Ovary (tissue), 7 donors: ENCODE measurements at regions not wholly inside any gene's neighbourhood (a gene's known extent, or its start where the extent isn't known, plus 50 kb on each side); places are given as distances from the start of the nearest gene placed in this dataset.

ENCODE experiments used
- DNase-seq, 5 donors: peaks; one replicate each; pipeline ENCODE4 v3.0.0-alpha.2; 2019 to 2020
- H3K27ac ChIP-seq, 2 donors: fragments of 200-600 bp; one replicate each; pipeline versions ENCODE4 v1.5.1 to v1.8.0; 2019 to 2022
- H3K27me3 ChIP-seq: fragments of 200-600 bp; one replicate; pipeline ENCODE4 v1.8.0; 2022
- H3K36me3 ChIP-seq: fragments of 200-600 bp; sonication (generic); one replicate; pipeline ENCODE4 v1.5.1; 2019
- H3K4me1 ChIP-seq: one replicate; pipeline ENCODE4 v1.8.1; 2013; ENCODE audit warnings: mild to moderate bottlenecking, moderate library complexity; ENCODE audit not compliant: insufficient read depth
- H3K4me3 ChIP-seq: fragments of 200-600 bp; sonication (generic); one replicate; pipeline ENCODE4 v1.5.1; 2017
- H3K9me3 ChIP-seq, 2 donors: fragments of 200-600 bp in 1 of 2; sonication (generic) in 1 of 2; one replicate each; pipeline versions ENCODE4 v1.5.1 to v1.8.1; 2013 to 2019; ENCODE audit warnings: mild to moderate bottlenecking in 1 of 2, moderate library complexity in 1 of 2
- EP300 ChIP-seq: sonication (generic); formaldehyde crosslinking; IDR thresholded peaks from one replicate; pipeline ENCODE4 v1.6.1; 2017; ENCODE audit warnings: antibody characterized with exemption
- POLR2A ChIP-seq: fragments of 450-650 bp; IDR thresholded peaks from one replicate; pipeline ENCODE4 v1.6.1; 2017; ENCODE audit warnings: antibody characterized with exemption, mild to moderate bottlenecking, moderate library complexity
- WGBS, 3 donors: extraction: QIAGEN DNeasy Blood & Tissue Kit in 1 of 3; methylation state at CpG; one replicate each; pipeline versions ENCODE4 v1.1.5 to v1.1.7; 2013 to 2017; 5-methylcytosine and 5-hydroxymethylcytosine counted together
- intact Hi-C, 4 donors: fragments of 100-400 bp; cut with DNase I; formaldehyde crosslinking; loops; one replicate each; pipeline versions ENCODE4 v1.11.0 to v1.15.1; 2022 to 2023
- TF ChIP-seq, protein P1 (sequence below), 3 donors: fragments of 450-650 bp in 2 of 3; fragments of 200-600 bp in 1 of 3; IDR thresholded peaks; one replicate each; pipeline versions ENCODE4 v1.5.1 to v1.8.0; 2016 to 2022; ENCODE audit warnings: antibody characterized with exemption in 3 of 3, mild to moderate bottlenecking in 1 of 3
- donor health status: DM: no; HTN: no; CAD: no; lungs with moderate emphysema.
- donor health status: DM: no; HTN: no; CAD: no.
- donor health status: Bipolar disorder and iron deficiency.
- donor health status: DM: no; HTN: no; CAD: no.
- donor health status: DM: yes; HTN: yes; CAD: no.

DNA sequence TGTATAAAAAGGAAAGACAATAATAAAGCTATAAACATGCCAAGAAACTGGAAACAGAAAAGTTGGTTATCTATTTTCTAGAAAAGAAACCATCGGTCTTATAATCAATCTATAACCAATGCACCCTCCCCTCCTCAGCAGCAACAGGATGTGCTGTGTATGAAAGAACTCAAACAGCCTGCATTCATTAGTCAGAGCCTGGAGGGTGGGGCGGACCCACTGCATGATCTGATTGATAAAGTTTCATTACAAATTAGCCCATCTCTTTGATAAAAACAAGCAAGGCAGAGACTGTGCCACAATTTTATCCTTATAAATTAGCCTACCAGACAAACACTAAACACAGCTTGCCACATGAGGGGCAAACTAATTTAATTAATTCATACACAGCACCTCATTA is 448.1 kb downstream of the BCAT1 start:
- no peak for DNase-seq
- WGBS, 3 donors, result 51 to 59% (median 54%) methylated on average over 2 of the region's 2 CpGs
- Histone ChIP-seq H3K9me3 (no peaks in the 10 kb centered on the region), H3K27me3 (no peaks in the 10 kb centered on the region), H3K4me1 (peaks cover 11% of the 10 kb centered on the region), H3K36me3 (no peaks in the 10 kb centered on the region), H3K4me3 (no peak overlapping the region), H3K27ac (peak overlapping the region in 1 of 2 donors; percentile 57)
- intact Hi-C loops, result no loop called here
- TF ChIP-seq, protein P1, sequence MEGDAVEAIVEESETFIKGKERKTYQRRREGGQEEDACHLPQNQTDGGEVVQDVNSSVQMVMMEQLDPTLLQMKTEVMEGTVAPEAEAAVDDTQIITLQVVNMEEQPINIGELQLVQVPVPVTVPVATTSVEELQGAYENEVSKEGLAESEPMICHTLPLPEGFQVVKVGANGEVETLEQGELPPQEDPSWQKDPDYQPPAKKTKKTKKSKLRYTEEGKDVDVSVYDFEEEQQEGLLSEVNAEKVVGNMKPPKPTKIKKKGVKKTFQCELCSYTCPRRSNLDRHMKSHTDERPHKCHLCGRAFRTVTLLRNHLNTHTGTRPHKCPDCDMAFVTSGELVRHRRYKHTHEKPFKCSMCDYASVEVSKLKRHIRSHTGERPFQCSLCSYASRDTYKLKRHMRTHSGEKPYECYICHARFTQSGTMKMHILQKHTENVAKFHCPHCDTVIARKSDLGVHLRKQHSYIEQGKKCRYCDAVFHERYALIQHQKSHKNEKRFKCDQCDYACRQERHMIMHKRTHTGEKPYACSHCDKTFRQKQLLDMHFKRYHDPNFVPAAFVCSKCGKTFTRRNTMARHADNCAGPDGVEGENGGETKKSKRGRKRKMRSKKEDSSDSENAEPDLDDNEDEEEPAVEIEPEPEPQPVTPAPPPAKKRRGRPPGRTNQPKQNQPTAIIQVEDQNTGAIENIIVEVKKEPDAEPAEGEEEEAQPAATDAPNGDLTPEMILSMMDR (IDR thresholded peaks at IDR 0.05), result no peak
- no peak for TF ChIP-seq POLR2A
- TF ChIP-seq EP300, result no peak

DNA sequence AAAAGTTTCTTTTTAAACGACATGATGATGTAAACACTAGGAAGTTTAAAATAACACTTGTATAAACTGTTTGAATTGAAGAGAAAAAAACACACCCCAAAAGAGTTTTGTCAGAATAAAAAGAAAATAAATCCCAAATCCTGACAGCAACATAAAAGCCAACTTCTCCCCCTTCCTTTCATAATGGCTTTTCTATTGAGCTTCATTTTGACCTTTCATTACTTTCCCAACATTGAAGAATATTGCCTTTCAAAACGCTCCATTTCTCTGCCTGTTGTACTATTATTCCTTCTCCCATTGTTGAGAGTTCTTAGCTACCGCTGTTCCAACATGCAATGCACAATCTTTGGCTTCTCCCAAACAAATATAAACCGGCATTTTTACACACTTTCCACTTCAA is 448.5 kb downstream of the BCAT1 start:
- intact Hi-C loops, result no loop called here
- Histone ChIP-seq H3K36me3 (no peaks in the 10 kb centered on the region), H3K4me1 (peaks cover 11% of the 10 kb centered on the region), H3K27me3 (no peaks in the 10 kb centered on the region), H3K4me3 (no peak overlapping the region), H3K9me3 (no peaks in the 10 kb centered on the region), H3K27ac (peak overlapping the region in 1 of 2 donors; percentile 57)
- no peak for DNase-seq
- TF ChIP-seq POLR2A, result no peak
- TF ChIP-seq, protein P1 (IDR thresholded peaks at IDR 0.05), result no peak
- TF ChIP-seq EP300, result no peak
- 25 to 36% (median 29%) methylated on average over 4 of the region's 4 CpGs for WGBS, 3 donors

DNA sequence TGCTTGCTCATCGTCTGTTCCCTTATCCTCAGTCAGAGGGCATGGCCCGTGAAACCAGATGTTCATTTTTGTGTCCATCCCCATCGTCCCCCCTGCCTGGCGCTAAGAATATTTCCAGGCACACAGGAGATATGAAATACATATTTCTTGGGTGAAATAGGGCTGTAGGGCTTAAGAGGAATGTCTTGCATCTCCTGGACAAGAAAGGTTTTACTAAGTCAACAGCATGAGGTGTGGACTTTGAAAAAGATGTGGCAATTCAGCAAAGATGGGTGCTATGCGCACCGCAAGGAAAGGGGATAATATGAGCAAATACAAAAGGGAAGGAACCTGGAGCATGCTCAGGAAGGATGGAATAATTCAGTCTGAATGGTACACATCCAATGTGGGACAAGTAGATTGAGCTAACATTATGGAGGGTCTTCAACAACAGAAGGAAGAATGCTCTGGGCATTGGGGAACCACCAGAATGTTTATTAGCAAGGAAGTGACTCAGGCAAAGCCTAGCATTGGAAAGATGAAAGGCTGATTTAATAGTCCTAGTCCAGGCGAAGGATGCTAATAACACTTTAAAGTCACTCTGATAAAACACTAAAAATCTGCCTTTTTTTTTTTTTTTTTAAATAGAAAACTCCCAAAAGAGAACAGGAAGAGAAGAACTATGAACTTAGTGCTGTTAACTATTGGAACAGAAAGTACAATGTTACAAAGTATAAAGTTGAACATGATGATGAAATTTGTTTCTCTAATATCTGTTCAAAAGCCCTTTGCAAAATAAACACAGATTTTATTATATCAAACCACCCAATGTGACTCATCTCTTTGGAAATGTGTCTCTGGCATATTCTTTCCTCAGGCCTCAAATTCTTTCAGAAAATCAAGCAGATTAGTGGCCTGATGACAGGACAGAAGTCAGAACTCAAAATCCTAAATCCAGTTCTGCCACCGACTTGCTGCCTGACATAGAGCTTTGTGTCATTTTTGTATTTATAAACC is 449.5 kb downstream of the BCAT1 start:
- no peaks in the 10 kb centered on the region for H3K27me3 ChIP-seq
- peak overlapping the region; percentile 32 to 57 for H3K27ac ChIP-seq
- WGBS, 3 donors, result 60 to 75% (median 68%) methylated on average over 8 of the region's 8 CpGs
- H3K9me3 ChIP-seq, result no peaks in the 10 kb centered on the region
- peaks cover 11% of the 10 kb centered on the region for H3K4me1 ChIP-seq
- H3K36me3 ChIP-seq, result no peaks in the 10 kb centered on the region
- TF ChIP-seq, protein P1 (IDR thresholded peaks at IDR 0.05), result no peak
- no peak for TF ChIP-seq POLR2A
- no peak for TF ChIP-seq EP300
- intact Hi-C loops, result no loop called here
- DNase-seq, result no peak
- no peak overlapping the region for H3K4me3 ChIP-seq

DNA sequence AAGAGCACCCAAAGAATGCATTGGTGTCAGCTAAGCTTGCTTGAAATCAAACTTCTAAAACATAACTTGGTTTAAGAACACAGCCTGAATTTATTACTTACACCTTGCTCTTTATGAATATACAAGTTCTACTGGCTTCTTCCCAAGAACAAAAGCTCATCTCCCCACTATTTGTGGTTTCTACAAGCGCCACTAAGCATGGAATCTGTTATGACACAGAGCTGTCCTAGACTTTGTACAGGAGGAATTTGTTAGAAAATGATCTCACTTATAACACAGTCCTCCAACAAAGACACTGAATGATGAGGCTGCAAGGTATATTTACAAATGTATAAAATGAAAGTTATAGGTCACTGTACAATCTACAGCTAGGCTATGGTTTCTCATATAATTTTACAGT is 452.1 kb downstream of the BCAT1 start:
- TF ChIP-seq, protein P1 (IDR thresholded peaks at IDR 0.05), result no peak
- TF ChIP-seq EP300 (no peak), POLR2A (no peak)
- no peak for DNase-seq
- H3K4me1 ChIP-seq, result peaks cover 11% of the 10 kb centered on the region
- H3K9me3 ChIP-seq, result no peaks in the 10 kb centered on the region
- no peaks in the 10 kb centered on the region for H3K27me3 ChIP-seq
- 38 to 73% (median 48%) methylated on average over 1 of the region's 1 CpG for WGBS, 3 donors
- no peak overlapping the region for H3K4me3 ChIP-seq
- H3K36me3 ChIP-seq, result no peaks in the 10 kb centered on the region
- intact Hi-C loops, result no loop called here
- H3K27ac ChIP-seq, result no peak overlapping the region
